OCI-LY3 (cell line): ENCODE measurements at regions not wholly inside any gene's neighbourhood (a gene's known extent, or its start where the extent isn't known, plus 50 kb on each side); places are given as distances from the start of the nearest gene placed in this dataset.

Source experiments
- H2AFZ ChIP-seq: fragments of 200-600, 300-600 bp; shearing (Covaris generic); 2 replicates; pipeline ENCODE4 v1.6.0; 2014; ENCODE audit warnings: antibody characterized with exemption, low read depth, low read length
- H3K27ac ChIP-seq: fragments of 200-600, 300-600 bp; sonication (generic); 2 replicates; pipeline ENCODE4 v1.5.1; 2014; ENCODE audit warnings: mild to moderate bottlenecking, low read length, moderate library complexity, mixed read lengths
- H3K27me3 ChIP-seq: fragments of 200-600, 300-600 bp; sonication (generic); 2 replicates; pipeline ENCODE4 v1.6.1; 2014; ENCODE audit warnings: low read depth, low read length, mixed read lengths
- H3K36me3 ChIP-seq: fragments of 200-600, 300-600 bp; sonication (generic); replicated peaks from 2 replicates; pipeline ENCODE3; 2014; ENCODE audit warnings: low read depth, low read length, mixed read lengths
- H3K4me1 ChIP-seq: fragments of 300-600, 200-600 bp; sonication (generic); 2 replicates; pipeline ENCODE4 v1.6.1; 2014; ENCODE audit warnings: low read length, mixed read lengths
- H3K4me2 ChIP-seq: fragments of 200-600, 300-600 bp; sonication (generic); 2 replicates; pipeline ENCODE4 v1.6.1; 2014; ENCODE audit warnings: low read length, mixed read lengths
- H3K4me3 ChIP-seq: fragments of 300-600, 200-600 bp; sonication (generic); 2 replicates; pipeline ENCODE4 v1.5.1; 2014; ENCODE audit warnings: antibody characterized with exemption, mild to moderate bottlenecking, low read length, moderate library complexity
- H3K79me2 ChIP-seq: fragments of 300-600, 200-600 bp; shearing (Covaris generic); 2 replicates; pipeline ENCODE4 v1.6.1; 2014; ENCODE audit warnings: mild to moderate bottlenecking, low read length, mixed read lengths
- H3K9ac ChIP-seq: fragments of 300-600, 200-600 bp; shearing (Covaris generic); 2 replicates; pipeline ENCODE4 v1.6.0; 2014; ENCODE audit warnings: mild to moderate bottlenecking, low read length, moderate library complexity
- H3K9me3 ChIP-seq: fragments of 200-600, 300-600 bp; shearing (Covaris generic); 2 replicates; pipeline ENCODE4 v1.6.1; 2014; ENCODE audit warnings: low read length, mixed read lengths; ENCODE audit not compliant: insufficient read depth
- H4K20me1 ChIP-seq: fragments of 200-600, 300-600 bp; sonication (generic); 2 replicates; pipeline ENCODE4 v1.6.1; 2016; ENCODE audit warnings: low read length, mixed read lengths; ENCODE audit not compliant: insufficient read depth
- CTCF ChIP-seq: fragments of 200-600, 300-600 bp; sonication (generic); IDR thresholded peaks from 2 replicates; pipeline ENCODE4 v1.5.1; 2014; ENCODE audit warnings: antibody characterized with exemption, low read length, low read depth
- EZH2phosphoT487 ChIP-seq: fragments of 200-600 bp; shearing (Covaris generic); IDR thresholded peaks from 2 replicates; pipeline ENCODE4 v1.6.1; 2018; ENCODE audit warnings: antibody characterized with exemption, mixed run types, low read depth

- Histone ChIP-seq H3K4me3 (no peak overlapping the region), H3K4me1 (no peaks in the 10 kb centered on the region), H3K9me3 (no peaks in the 10 kb centered on the region), H3K9ac (no peak overlapping the region), H3K27me3 (no peaks in the 10 kb centered on the region), H4K20me1 (no peaks in the 10 kb centered on the region), H3K36me3 (no peaks in the 10 kb centered on the region), H3K79me2 (no peaks in the 10 kb centered on the region), H3K27ac (no peak overlapping the region), H3K4me2 (no peak overlapping the region), H2AFZ (no peak overlapping the region)
- no peak for TF ChIP-seq EZH2phosphoT487
- no peak for TF ChIP-seq CTCF
Measured at GRCh38 chr1:237959838-237960237, 69.1 kb upstream of the ZP4 start.

GRCh38 chr1:237953238-237953637 is 62.5 kb upstream of the ZP4 start:
- Histone ChIP-seq H3K4me1 (no peaks in the 10 kb centered on the region), H3K9me3 (no peaks in the 10 kb centered on the region), H3K79me2 (no peaks in the 10 kb centered on the region), H3K4me3 (no peak overlapping the region), H4K20me1 (no peaks in the 10 kb centered on the region), H3K9ac (no peak overlapping the region), H2AFZ (no peak overlapping the region), H3K27me3 (no peaks in the 10 kb centered on the region), H3K4me2 (no peak overlapping the region), H3K27ac (no peak overlapping the region), H3K36me3 (no peaks in the 10 kb centered on the region)
- TF ChIP-seq CTCF (peak; percentile 46), EZH2phosphoT487 (no peak)
